GM21515 (cell line): ENCODE measurements at regions not wholly inside any gene's neighbourhood (a gene's known extent, or its start where the extent isn't known, plus 50 kb on each side); places are given as distances from the start of the nearest gene placed in this dataset.
"Not testable (repeated sequence)": the region's sequence is repeated elsewhere in the genome, so short reads cannot be mapped to it uniquely, and the experiment has no call there.

ENCODE experiments used
- ATAC-seq: cut with Tn5 transposase; IDR thresholded peaks from one replicate; pipeline ENCODE4 v1.9.1; 2021; ENCODE audit not compliant: unreplicated experiment

- no peak for ATAC-seq
Observed at GRCh38 chr7:15057272-15057671, 154.7 kb upstream of the DGKB start.

GRCh38 chr7:15054304-15054703 is 151.8 kb upstream of the DGKB start:
- ATAC-seq, result not testable (repeated sequence)

GRCh38 chr7:15049157-15049556 is 146.6 kb upstream of the DGKB start:
- ATAC-seq, result no peak

DNA sequence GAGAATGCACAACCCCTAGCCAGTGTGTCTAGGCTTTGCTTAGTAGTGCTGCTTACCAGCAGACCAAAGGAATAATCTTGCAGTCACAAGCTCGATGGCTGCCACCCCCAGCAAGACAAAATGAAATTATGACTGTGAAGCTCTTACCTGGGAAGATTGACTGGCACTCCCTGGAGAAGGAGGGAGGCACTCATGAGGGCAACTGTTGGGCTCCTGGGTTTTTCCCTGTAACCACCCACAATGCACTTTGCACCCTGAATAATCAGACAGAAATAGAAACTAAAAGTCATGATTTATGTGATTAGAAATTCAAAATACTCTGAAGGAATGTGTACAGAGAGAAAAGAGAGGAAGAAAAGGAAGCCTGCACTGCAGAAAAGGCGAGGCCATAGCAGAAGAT is 144.3 kb upstream of the DGKB start:
- ATAC-seq, result no peak

- no peak for ATAC-seq
Observed at GRCh38 chr7:15043931-15044330, 141.4 kb upstream of the DGKB start.

DNA sequence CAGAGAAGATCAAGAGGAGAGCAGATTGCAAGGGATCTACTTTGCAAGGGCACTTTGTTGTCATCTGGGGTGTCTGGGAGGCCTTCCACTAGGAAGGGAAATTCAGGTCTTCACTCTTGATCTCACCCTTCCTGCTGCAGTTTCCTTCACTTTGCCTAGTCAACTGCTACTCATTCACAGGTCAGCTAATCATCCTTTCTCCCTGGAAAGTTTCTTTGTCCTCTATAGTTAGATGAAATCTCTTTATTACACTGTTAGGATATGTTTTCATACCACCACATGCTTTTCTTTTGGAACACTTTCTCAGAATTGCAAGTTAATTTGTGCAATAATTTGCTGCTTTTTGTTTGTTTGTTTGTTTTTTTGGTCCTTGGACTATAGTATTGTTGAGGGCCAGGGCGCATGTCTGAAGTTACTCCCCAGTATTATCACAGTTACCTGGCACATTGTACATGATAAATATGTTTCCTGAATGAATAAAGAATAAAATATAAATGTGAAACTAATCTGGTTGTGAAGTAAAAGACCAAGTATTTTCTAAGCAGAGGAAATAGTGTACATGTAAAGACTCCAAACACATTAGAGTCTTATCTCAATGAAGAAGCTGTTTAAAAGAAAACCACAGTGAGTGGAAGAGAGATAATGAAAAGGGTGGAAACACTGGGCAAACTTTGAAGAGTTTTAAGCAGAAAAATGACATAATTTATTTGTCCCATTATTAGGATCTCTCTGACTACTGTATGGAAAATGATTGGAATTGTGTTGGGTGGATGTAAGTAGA is 139.9 kb upstream of the DGKB start:
- ATAC-seq, result no peak

DNA sequence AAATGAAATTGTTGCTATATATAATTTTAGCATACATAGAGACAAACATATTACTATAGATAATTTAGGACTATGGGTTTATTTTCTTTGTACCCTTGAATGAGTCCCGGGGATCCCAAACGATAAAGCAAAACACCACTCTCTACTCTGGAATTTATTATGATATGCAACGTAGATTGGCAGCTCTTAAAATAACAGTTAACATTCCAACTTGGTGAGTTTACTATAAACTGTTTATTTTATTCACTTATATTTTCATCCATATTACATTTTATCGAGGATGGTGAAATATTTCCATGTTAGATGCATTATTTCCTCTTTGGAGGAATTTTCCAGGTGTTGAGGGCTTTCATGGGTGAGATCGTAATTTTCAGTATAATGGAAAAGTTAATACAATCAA is 138.7 kb upstream of the DGKB start:
- ATAC-seq, result no peak

GRCh38 chr7:15035814-15036213 is 133.3 kb upstream of the DGKB start:
- no peak for ATAC-seq

GRCh38 chr7:15033039-15033438 is 130.5 kb upstream of the DGKB start:
- no peak for ATAC-seq

DNA sequence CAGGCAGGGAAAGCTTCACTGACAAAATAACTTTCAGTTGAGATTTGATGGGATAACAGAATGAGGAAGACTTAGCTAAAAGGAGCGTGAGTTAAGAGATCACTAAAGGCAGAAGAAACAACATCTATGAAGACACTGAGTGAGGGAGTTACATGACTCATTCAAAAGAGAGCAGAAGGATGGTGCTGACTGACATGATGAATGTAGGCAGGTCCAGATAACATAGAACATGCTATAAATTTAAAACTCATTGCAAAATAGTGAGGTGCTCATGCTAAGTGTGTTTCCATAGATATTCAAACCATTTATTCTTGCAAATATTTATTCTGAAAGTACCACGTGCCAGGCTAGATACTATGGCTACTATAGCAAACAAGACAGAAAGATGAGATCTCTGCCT is 116.4 kb upstream of the DGKB start:
- ATAC-seq, result no peak

- no peak for ATAC-seq
Observed at GRCh38 chr7:15016766-15017165, 114.2 kb upstream of the DGKB start.

GRCh38 chr7:15016315-15016667 is 113.7 kb upstream of the DGKB start:
- no peak for ATAC-seq

DNA sequence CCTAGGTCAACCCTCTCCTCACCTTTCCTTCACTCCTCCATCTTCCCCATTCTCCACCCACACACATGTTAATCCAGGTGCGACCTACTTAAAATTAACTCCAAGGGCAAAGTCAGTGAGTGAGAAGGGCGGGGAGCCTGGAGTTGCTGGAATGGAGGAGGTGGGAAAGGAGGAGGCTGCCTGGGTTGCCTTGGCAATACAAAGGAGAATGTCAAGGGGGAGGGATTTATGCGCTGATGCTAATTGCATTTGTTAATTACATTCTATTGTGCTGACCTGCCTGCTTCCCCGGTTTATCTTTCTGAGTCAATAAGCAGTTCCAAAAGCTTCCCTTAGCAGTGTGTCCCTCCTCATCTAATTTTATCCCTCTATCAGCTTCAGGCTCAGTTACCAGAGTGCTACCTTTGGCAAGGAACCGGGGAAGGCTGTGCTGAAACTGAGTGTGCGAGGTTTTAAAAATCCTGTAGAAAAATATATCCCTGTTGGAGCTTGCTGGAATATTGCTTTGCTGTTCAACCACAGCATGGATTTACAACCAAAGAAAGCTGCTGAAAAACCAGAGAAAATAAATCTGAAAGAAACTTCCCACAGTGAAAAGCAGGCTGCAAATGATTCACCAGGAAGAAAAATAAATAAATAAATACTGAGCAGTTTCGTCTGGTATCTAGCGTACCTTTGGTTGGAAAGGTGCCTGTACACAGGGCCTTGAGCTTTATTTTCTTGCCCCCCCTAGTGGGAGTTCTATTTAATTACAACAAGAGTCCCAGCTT is 113.2 kb upstream of the DGKB start:
- ATAC-seq, result peak; percentile 91

GRCh38 chr7:15012135-15012534 is 109.6 kb upstream of the DGKB start:
- no peak for ATAC-seq

GRCh38 chr7:15011289-15011688 is 108.7 kb upstream of the DGKB start:
- ATAC-seq, result no peak

DNA sequence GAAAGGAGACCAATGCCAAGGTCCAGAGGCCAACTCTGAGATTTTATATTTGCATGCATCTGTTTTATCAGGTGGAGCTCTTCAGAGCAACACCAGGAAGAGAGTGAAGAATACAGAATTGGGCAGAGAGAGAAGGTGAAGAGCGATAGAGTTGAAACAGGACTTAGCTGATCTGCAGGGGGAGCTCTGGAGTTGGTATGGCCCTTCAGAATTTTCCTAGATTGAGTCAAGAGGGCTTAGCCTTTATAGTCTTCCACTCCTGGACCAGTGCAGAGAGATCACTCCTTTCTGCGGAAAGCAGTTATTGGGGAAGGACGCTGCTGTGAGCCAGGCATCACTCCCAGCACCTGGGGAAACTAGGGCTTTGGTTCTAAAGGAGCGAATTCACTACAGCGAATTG is 105.0 kb upstream of the DGKB start:
- no peak for ATAC-seq

GRCh38 chr7:15005672-15006071 is 103.1 kb upstream of the DGKB start:
- no peak for ATAC-seq

DNA sequence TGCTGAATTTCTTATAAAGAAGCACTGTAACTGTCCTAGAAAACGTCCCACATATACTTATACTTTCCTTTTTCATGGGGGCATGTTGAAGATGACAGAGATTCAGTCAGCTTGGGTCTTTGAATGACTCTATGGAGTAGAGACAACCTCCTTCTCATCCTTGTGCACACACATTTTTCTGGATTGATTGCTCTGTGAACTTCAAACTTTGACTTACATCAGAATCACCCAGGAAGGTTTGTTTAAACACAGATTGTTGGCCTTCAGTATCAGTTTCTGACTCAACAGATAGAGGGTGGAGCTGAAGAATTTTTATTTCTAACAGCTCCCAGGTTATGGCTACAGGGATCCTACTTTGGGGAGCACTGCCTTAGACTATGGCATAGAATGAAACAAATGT is 97.6 kb upstream of the DGKB start:
- ATAC-seq, result no peak

- no peak for ATAC-seq
Observed at GRCh38 chr7:14999331-14999730, 96.8 kb upstream of the DGKB start.

DNA sequence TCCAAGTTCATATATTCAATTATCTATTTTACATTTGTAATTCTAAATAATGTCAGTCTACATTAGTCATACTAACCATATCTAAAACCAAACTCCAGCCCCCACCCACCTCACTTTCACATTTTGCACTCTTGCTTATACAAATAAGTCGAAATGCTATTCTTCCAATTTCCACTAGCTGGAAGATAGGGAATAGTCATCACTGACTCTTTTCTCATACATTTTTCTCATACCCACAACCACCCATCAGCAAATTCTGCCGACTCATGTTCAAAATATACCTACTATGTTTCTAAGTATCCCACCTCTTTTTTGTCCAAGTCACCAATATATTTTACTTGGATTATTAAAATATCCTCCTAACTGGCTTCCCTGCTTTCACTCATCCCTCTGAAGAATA is 93.2 kb upstream of the DGKB start:
- ATAC-seq, result no peak

- no peak for ATAC-seq
Observed at GRCh38 chr7:14988941-14989340, 86.4 kb upstream of the DGKB start.

- ATAC-seq, result no peak
Observed at GRCh38 chr7:14978687-14979086, 76.1 kb upstream of the DGKB start.

DNA sequence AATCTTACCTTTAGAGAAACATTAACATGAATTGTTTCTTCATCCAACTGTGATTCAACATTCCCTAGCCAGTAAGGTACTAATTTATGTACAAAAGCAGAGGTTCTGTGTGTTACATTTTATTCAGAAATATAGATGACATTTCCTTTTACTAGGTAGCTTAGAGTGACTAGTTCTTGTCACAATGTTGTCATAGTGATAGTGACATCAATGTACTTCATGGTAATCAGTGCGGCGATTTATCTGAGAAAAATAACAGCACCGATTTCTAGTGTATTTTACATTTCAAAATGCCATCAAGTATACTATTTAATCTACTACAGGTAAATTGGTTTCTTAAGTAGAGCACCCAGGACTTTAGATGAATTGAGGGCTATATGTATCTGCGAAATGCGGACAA is 72.1 kb upstream of the DGKB start:
- no peak for ATAC-seq
